ENCODE measurements at regions not wholly inside any gene's neighbourhood (a gene's known extent, or its start where the extent isn't known, plus 50 kb on each side); places are given as distances from the start of the nearest gene placed in this dataset.

- 91 to 96% methylated on average over 5 of the region's 5 CpGs for WGBS, 2 donors
- Histone ChIP-seq H3K4me3 (no peak overlapping the region), H3K36me3 (no peaks in the 10 kb centered on the region), H3K4me1 (no peaks in the 10 kb centered on the region), H3K27ac (no peak overlapping the region), H3K9me3 (peaks cover 0 to 5% (median 0%) of the 10 kb centered on the region in 11 donors), H3K27me3 (no peaks in the 10 kb centered on the region)
- DNase-seq (no peak), ATAC-seq (no peak)
- TF ChIP-seq, protein P1, sequence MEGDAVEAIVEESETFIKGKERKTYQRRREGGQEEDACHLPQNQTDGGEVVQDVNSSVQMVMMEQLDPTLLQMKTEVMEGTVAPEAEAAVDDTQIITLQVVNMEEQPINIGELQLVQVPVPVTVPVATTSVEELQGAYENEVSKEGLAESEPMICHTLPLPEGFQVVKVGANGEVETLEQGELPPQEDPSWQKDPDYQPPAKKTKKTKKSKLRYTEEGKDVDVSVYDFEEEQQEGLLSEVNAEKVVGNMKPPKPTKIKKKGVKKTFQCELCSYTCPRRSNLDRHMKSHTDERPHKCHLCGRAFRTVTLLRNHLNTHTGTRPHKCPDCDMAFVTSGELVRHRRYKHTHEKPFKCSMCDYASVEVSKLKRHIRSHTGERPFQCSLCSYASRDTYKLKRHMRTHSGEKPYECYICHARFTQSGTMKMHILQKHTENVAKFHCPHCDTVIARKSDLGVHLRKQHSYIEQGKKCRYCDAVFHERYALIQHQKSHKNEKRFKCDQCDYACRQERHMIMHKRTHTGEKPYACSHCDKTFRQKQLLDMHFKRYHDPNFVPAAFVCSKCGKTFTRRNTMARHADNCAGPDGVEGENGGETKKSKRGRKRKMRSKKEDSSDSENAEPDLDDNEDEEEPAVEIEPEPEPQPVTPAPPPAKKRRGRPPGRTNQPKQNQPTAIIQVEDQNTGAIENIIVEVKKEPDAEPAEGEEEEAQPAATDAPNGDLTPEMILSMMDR (IDR thresholded peaks at IDR 0.05) = no peak
- intact Hi-C loops (cut with DNase I) = no loop called here
Measured at GRCh38 chr18:75116809-75117208, 92.1 kb downstream of the PTGR3 start.

DNA sequence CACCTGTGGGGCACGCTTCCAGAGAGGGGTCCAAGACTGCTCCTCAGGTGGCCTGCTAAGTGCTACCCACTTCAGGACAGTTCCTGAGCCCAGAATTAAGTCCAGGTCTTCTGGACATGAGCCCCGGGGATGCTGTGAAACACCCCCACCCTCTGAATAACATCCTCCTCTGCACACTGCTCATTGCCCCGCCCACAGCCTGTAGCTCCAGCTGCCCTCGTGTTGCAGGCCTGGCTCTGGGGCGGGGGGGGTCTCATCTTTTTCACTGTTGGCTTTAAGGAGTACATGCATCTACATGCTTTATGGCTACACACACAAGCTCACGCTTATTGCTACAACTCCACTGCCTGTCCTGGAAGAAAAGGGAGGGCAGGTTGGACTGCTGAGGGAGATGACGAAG, 92.8 kb downstream of the PTGR3 start:
- TF ChIP-seq, protein P1 (IDR thresholded peaks at IDR 0.05) = no peak
- intact Hi-C loops (cut with DNase I) = no loop called here

DNA sequence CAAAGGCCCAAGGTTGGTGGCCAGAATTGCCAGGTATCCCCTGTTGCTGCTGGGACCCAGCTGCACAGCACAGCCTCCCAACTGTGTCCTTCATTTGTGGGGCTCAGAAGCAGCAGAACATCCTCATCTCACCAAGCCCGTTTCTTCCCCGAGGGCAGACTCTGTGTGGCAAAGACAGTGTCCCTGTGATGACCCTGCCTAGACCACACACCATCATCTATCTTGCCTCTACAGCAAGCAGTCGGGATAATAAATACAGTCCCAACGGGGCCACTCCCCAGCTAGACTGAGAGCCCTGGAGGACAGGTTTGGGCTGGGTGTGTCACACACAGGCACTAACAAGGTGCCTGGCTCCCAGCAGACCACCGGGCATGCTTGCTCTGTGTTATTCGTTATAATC, 93.4 kb downstream of the PTGR3 start:
- H3K27ac ChIP-seq = no peak overlapping the region
- DNase-seq (no peak), ATAC-seq (no peak)
- TF ChIP-seq, protein P1 (IDR thresholded peaks at IDR 0.05) = no peak
- H3K9me3 ChIP-seq = peaks cover 0 to 5% (median 0%) of the 10 kb centered on the region in 11 donors
- no peaks in the 10 kb centered on the region for H3K27me3 ChIP-seq
- H3K4me1 ChIP-seq = no peaks in the 10 kb centered on the region
- H3K4me3 ChIP-seq = no peak overlapping the region
- intact Hi-C loops (cut with DNase I) = no loop called here
- WGBS, 2 donors = 70 to 72% methylated on average over 6 of the region's 6 CpGs
- H3K36me3 ChIP-seq = no peaks in the 10 kb centered on the region

More for the DNA sequence above, 92.8 kb downstream of the PTGR3 start:
- peaks cover 0 to 5% (median 0%) of the 10 kb centered on the region in 11 donors for H3K9me3 ChIP-seq
- no peak overlapping the region for H3K27ac ChIP-seq
- H3K4me3 ChIP-seq = no peak overlapping the region
- H3K27me3 ChIP-seq = no peaks in the 10 kb centered on the region
- H3K4me1 ChIP-seq = no peaks in the 10 kb centered on the region
- DNase-seq (no peak), ATAC-seq (no peak)
- H3K36me3 ChIP-seq = no peaks in the 10 kb centered on the region
- 64 to 68% methylated on average over 7 of the region's 7 CpGs for WGBS, 2 donors
